Right cardiac atrium (tissue), 5 donors: ENCODE measurements at regions not wholly inside any gene's neighbourhood (a gene's known extent, or its start where the extent isn't known, plus 50 kb on each side); places are given as distances from the start of the nearest gene placed in this dataset.
"Not testable (repeated sequence)": the region's sequence is repeated elsewhere in the genome, so short reads cannot be mapped to it uniquely, and the experiment has no call there.

ENCODE experiments used
- ATAC-seq, 2 donors: fragments of 200-7000 bp; cut with Tn5 transposase; one replicate each; pipeline versions ENCODE4 v1.8.0 to v1.9.1; 2020; ENCODE audit warnings: moderate library complexity in 2 of 2, mild to moderate bottlenecking in 1 of 2
- DNase-seq, 3 donors: peaks; one replicate each; pipeline ENCODE4 v3.0.0-alpha.2; 2020
- H3K27ac ChIP-seq: one replicate; pipeline ENCODE4 v1.5.1; 2013; ENCODE audit warnings: mild to moderate bottlenecking, low read length, control low read depth, moderate library complexity
- H3K27me3 ChIP-seq: one replicate; pipeline ENCODE4 v1.6.1; 2013; ENCODE audit not compliant: control insufficient read depth, insufficient read depth
- H3K4me1 ChIP-seq: one replicate; pipeline ENCODE4 v1.6.1; 2013; ENCODE audit warnings: low read length; ENCODE audit not compliant: control insufficient read depth, insufficient read depth
- H3K4me3 ChIP-seq: one replicate; pipeline ENCODE4 v1.5.1; 2013; ENCODE audit warnings: low read length, control low read depth
- H3K9me3 ChIP-seq: one replicate; pipeline ENCODE4 v1.6.1; 2013; ENCODE audit warnings: low read length; ENCODE audit not compliant: control insufficient read depth
- WGBS: extraction: QIAGEN DNeasy Blood & Tissue Kit; methylation state at CpG from one replicate; pipeline ENCODE4 v1.1.7; 2013; 5-methylcytosine and 5-hydroxymethylcytosine counted together
- intact Hi-C, 4 donors: fragments of 100-400 bp; cut with DNase I; formaldehyde crosslinking; loops; one replicate each; pipeline versions ENCODE4 v1.11.0 to v1.14.0; 2022 to 2023
- donor health status: healthy with polysubstance abuse.
- donor health status: DM: no; HTN: yes; CAD: no.
- donor health status: DM: no; HTN: no; CAD: no.
- donor health status: DM: no; HTN: yes; CAD: no; lungs with severe emphysema.
- donor health status: DM: yes; HTN: yes; CAD: no.

- Histone ChIP-seq H3K27me3 (no peaks in the 10 kb centered on the region), H3K4me1 (no peaks in the 10 kb centered on the region), H3K4me3 (no peak overlapping the region), H3K9me3 (no peaks in the 10 kb centered on the region), H3K27ac (no peak overlapping the region)
- DNase-seq (no peak), ATAC-seq (no peak)
- WGBS, result 31% methylated on average over 10 of the region's 10 CpGs
- intact Hi-C loops, result no loop called here
Measured at GRCh38 chr13:24997367-24997967, 98.5 kb upstream of the PABPC3 start.

- intact Hi-C loops, result no loop called here
- H3K27ac ChIP-seq, result no peak overlapping the region
- H3K4me1 ChIP-seq, result no peaks in the 10 kb centered on the region
- H3K4me3 ChIP-seq, result no peak overlapping the region
- H3K9me3 ChIP-seq, result no peaks in the 10 kb centered on the region
- ATAC-seq (no peak), DNase-seq (no peak)
- H3K27me3 ChIP-seq, result no peaks in the 10 kb centered on the region
- WGBS, result 80% methylated on average over 8 of the region's 8 CpGs
Measured at GRCh38 chr13:24998433-24998832, 97.5 kb upstream of the PABPC3 start.

GRCh38 chr13:25001476-25002206, 94.3 kb upstream of the PABPC3 start:
- no peaks in the 10 kb centered on the region for H3K9me3 ChIP-seq
- intact Hi-C loops, result loop anchor here in 1 of 4 donors (10.0 kb wide), 1 partner anchor 1073 kb away; no protein-coding TSS in a partner anchor
- H3K4me3 ChIP-seq, result no peak overlapping the region
- 70% methylated on average over 11 of the region's 11 CpGs for WGBS
- no peaks in the 10 kb centered on the region for H3K4me1 ChIP-seq
- H3K27ac ChIP-seq, result no peak overlapping the region
- no peaks in the 10 kb centered on the region for H3K27me3 ChIP-seq
- no peak for ATAC-seq
- DNase-seq, result no peak

GRCh38 chr13:25002311-25002710, 93.6 kb upstream of the PABPC3 start:
- intact Hi-C loops, result loop anchor here in 1 of 4 donors (10.0 kb wide), 1 partner anchor 1072 kb away; no protein-coding TSS in a partner anchor
- not testable (repeated sequence) for H3K9me3 ChIP-seq, DNase-seq, H3K4me3 ChIP-seq, ATAC-seq, H3K4me1 ChIP-seq, H3K27ac ChIP-seq, H3K27me3 ChIP-seq
- 31% methylated on average over 14 of the region's 14 CpGs for WGBS

- intact Hi-C loops, result loop anchor here in 2 of 4 donors (2.0 to 10.0 kb wide), 2 partner anchors 32 to 1070 kb away; no protein-coding TSS in a partner anchor
- H3K27me3 ChIP-seq, H3K4me1 ChIP-seq, H3K27ac ChIP-seq, ATAC-seq, DNase-seq, H3K9me3 ChIP-seq, H3K4me3 ChIP-seq: not testable (repeated sequence)
- 80% methylated on average over 4 of the region's 10 CpGs for WGBS
Measured at GRCh38 chr13:25004489-25004888, 91.4 kb upstream of the PABPC3 start.

- under 1% methylated on average over 4 of the region's 5 CpGs for WGBS
- ATAC-seq, result peak; percentile 80 to 83
Measured at GRCh38 chr13:25005050-25005497, 90.9 kb upstream of the PABPC3 start.

GRCh38 chr13:25007389-25007788, 88.5 kb upstream of the PABPC3 start:
- intact Hi-C loops, result loop anchor here in 1 of 4 donors (10.0 kb wide), 1 partner anchor 1067 kb away; no protein-coding TSS in a partner anchor
- H3K27ac ChIP-seq, H3K27me3 ChIP-seq, H3K4me1 ChIP-seq, DNase-seq, ATAC-seq, H3K4me3 ChIP-seq, H3K9me3 ChIP-seq: not testable (repeated sequence)
- 94% methylated on average over 3 of the region's 3 CpGs for WGBS

More at GRCh38 chr13:25005050-25005497, 90.9 kb upstream of the PABPC3 start:
- not testable (repeated sequence) for H3K27me3 ChIP-seq, H3K4me1 ChIP-seq, H3K4me3 ChIP-seq, H3K27ac ChIP-seq, H3K9me3 ChIP-seq, DNase-seq
- intact Hi-C loops, result loop anchor here in 2 of 4 donors (2.0 to 10.0 kb wide), 2 partner anchors 32 to 1070 kb away; no protein-coding TSS in a partner anchor

GRCh38 chr13:25014398-25014973, 81.5 kb upstream of the PABPC3 start:
- H3K27ac ChIP-seq, intact Hi-C loops, DNase-seq, ATAC-seq, H3K27me3 ChIP-seq, H3K9me3 ChIP-seq, H3K4me1 ChIP-seq, H3K4me3 ChIP-seq: not testable (repeated sequence)
- WGBS, result 52% methylated on average over 7 of the region's 7 CpGs

GRCh38 chr13:25017176-25017575, 78.8 kb upstream of the PABPC3 start:
- H3K4me3 ChIP-seq, DNase-seq, H3K4me1 ChIP-seq, intact Hi-C loops, H3K27me3 ChIP-seq, ATAC-seq, H3K9me3 ChIP-seq, H3K27ac ChIP-seq: not testable (repeated sequence)
- 92% methylated on average over 17 of the region's 17 CpGs for WGBS

GRCh38 chr13:25017808-25018728, 77.9 kb upstream of the PABPC3 start:
- intact Hi-C loops, H3K27ac ChIP-seq, H3K4me1 ChIP-seq, ATAC-seq, H3K9me3 ChIP-seq, H3K27me3 ChIP-seq: not testable (repeated sequence)
- peak in 2 of 3 donors; percentile 20 to 51 for DNase-seq
- WGBS, result 2% methylated on average over 79 of the region's 79 CpGs
- H3K4me3 ChIP-seq, result peak overlapping the region; percentile 13
